SJCRH30 (cell line): ENCODE measurements at regions not wholly inside any gene's neighbourhood (a gene's known extent, or its start where the extent isn't known, plus 50 kb on each side); places are given as distances from the start of the nearest gene placed in this dataset.
A peak's percentile ranks its signal among the peaks of the same experiment; 100 is the strongest.
"Not testable (repeated sequence)": the region's sequence is repeated elsewhere in the genome, so short reads cannot be mapped to it uniquely, and the experiment has no call there.

ENCODE experiments used
- DNase-seq, 2 experiments: peaks; one replicate each; pipeline ENCODE4 v3.0.0-alpha.2; 2015 to 2020
- H3K27ac ChIP-seq: fragments of 250-450 bp; sonication (Bioruptor Pico); 2 replicates; pipeline ENCODE4 v1.5.1; 2020; ENCODE audit warnings: mild to moderate bottlenecking, moderate library complexity
- H3K27me3 ChIP-seq: fragments of 250-450 bp; sonication (Bioruptor Pico); 2 replicates; pipeline ENCODE4 v1.5.1; 2020; ENCODE audit warnings: mild to moderate bottlenecking, moderate library complexity
- H3K36me3 ChIP-seq: fragments of 250-450 bp; sonication (Bioruptor Pico); 2 replicates; pipeline ENCODE4 v1.5.1; 2020; ENCODE audit warnings: mild to moderate bottlenecking, moderate library complexity
- H3K4me1 ChIP-seq: fragments of 250-450 bp; sonication (Bioruptor Pico); 2 replicates; pipeline ENCODE4 v1.5.1; 2020; ENCODE audit warnings: mild to moderate bottlenecking, moderate library complexity
- H3K4me3 ChIP-seq: fragments of 250-450 bp; sonication (Bioruptor Pico); 2 replicates; pipeline ENCODE4 v1.5.1; 2020; ENCODE audit warnings: mild to moderate bottlenecking, moderate library complexity
- H3K9me3 ChIP-seq: fragments of 250-450 bp; sonication (Bioruptor Pico); replicated peaks from 2 replicates; pipeline ENCODE4 v1.5.1; 2020; ENCODE audit warnings: mild to moderate bottlenecking, moderate library complexity

DNA sequence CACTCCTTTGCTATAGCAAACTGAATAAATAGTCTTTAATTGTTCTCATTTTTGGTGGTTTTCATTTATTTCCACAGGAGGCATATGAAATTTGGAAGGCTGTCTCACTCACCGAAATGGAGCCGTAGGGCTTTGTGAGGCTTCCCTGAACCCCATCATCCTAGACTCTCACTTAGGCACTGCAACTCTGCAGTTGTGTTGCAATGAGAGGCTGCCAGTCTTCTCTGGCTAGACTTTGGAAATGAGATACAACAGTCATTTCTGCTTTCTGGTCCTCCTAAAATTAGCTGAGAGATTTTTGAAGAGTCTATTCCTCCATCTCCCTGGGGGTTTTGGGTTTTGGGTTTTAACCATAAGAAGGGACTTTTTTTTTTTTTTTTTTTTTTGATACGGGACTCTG, 146.5 kb downstream of the SH3BGRL start:
- H3K4me1 ChIP-seq = no peaks in the 10 kb centered on the region
- H3K27me3 ChIP-seq = no peaks in the 10 kb centered on the region
- H3K27ac ChIP-seq = no peak overlapping the region
- DNase-seq = no peak
- H3K9me3 ChIP-seq = no peaks in the 10 kb centered on the region
- H3K36me3 ChIP-seq = no peaks in the 10 kb centered on the region
- no peak overlapping the region for H3K4me3 ChIP-seq

DNA sequence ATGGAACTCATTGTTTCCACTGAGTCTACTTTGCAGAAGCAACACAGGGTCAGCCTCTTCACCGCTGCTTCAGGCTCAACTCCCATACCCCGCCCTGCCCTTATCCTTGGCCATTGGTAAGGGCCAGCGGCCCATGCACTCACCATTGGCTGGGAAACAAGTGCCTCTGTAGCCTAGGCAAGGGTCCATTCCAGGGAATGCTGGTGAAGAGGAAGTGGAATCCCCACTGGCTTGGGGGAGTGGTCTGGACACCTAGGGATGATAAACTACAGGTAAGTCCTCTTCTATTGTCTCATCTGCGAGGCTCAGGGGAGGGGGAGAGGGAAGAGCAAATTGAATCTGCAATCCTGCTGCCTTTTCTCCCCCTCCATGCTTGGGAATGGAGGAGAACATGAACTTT, 153.1 kb downstream of the SH3BGRL start:
- H3K36me3 ChIP-seq = no peaks in the 10 kb centered on the region
- H3K9me3 ChIP-seq = no peaks in the 10 kb centered on the region
- H3K4me3 ChIP-seq = no peak overlapping the region
- no peaks in the 10 kb centered on the region for H3K27me3 ChIP-seq
- DNase-seq = no peak
- H3K4me1 ChIP-seq = no peaks in the 10 kb centered on the region
- no peak overlapping the region for H3K27ac ChIP-seq

DNA sequence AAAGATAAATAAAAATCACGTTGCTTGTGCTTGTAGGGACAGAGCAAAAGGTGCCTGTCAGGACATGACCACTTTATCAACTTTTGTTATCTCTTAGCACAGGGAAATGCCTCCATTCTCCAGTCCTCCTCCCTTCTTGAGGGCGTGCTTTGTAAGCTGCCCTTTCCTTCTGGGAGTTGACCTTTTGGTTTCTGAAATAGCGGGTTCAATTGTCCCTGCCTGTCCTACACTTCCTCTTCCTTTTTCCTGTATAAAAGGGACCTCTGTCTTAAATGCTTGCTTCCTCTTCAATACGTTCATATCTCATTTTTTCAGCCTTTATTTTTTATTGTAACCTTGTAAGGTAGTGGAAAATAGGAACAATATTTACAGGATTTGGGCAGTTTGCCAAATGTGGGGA, 153.5 kb downstream of the SH3BGRL start:
- Histone ChIP-seq H3K36me3 (no peaks in the 10 kb centered on the region), H3K9me3 (no peaks in the 10 kb centered on the region), H3K27ac (no peak overlapping the region), H3K27me3 (no peaks in the 10 kb centered on the region), H3K4me3 (no peak overlapping the region), H3K4me1 (no peaks in the 10 kb centered on the region)
- DNase-seq = no peak

DNA sequence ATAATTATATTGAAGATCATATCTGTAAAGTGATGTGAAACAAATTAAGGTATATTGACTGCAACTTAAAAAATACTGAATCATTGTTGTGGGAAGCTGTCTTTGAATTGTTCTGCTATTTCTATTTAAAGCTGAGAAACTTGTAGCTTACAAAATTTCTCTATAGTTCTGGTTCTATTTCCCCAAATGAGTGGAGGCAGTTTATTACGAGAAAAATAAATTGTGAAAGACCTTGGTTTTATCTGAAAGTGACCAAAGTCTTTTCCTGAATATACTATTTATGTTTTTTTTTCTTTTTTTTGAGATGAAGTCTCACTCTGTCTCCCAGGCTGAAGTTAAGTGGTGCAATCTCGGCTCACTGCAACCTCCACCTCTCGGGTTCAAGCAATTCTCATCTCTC, 165.4 kb downstream of the SH3BGRL start:
- Histone ChIP-seq H3K27ac (no peak overlapping the region), H3K4me1 (no peaks in the 10 kb centered on the region), H3K27me3 (no peaks in the 10 kb centered on the region), H3K9me3 (no peaks in the 10 kb centered on the region), H3K4me3 (no peak overlapping the region), H3K36me3 (no peaks in the 10 kb centered on the region)
- DNase-seq = no peak

DNA sequence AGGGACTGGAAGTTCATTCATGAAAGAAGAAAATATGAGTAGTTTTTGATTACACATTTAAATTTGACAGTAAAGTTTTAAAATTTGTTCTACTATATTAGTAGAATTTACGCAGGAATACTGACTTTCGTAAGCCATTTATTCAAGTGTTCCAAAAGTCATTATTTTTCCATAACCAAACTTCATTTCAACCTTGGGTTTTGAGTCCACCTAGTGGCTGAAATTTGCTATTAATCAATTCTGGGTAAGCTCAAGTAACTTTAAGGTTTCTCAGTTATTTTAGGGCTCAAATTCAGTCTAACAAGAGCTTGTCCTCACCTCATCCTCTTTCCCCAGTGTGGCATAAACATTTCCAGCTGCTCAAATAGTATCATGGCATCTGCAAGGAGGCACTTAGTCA, 175.4 kb downstream of the SH3BGRL start:
- Histone ChIP-seq H3K27ac (no peak overlapping the region), H3K4me1 (no peaks in the 10 kb centered on the region), H3K9me3 (no peaks in the 10 kb centered on the region), H3K36me3 (no peaks in the 10 kb centered on the region), H3K27me3 (no peaks in the 10 kb centered on the region), H3K4me3 (no peak overlapping the region)
- peak in 1 of 2 experiments; percentile 40 for DNase-seq

DNA sequence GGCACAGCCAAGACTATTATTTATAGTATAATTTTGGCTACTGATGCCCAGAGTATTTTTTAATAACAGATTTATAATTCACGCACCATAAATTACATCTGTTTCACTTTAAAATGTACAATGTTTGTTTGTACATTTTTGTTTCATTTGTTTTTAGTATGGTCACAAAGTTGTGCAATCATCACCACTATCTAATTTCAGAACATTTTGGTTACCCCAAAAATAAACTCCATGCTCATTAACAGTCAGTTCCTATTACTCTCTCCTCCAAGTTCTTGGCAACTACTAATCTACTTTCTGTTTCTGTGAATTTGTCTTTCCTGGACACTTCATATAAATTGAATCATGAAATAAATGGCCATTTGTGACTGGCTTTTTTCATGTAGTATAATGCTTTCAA, 176.7 kb downstream of the SH3BGRL start:
- Histone ChIP-seq H3K9me3 (no peaks in the 10 kb centered on the region), H3K27ac (no peak overlapping the region), H3K36me3 (no peaks in the 10 kb centered on the region), H3K27me3 (no peaks in the 10 kb centered on the region), H3K4me3 (no peak overlapping the region), H3K4me1 (no peaks in the 10 kb centered on the region)
- DNase-seq = no peak

DNA sequence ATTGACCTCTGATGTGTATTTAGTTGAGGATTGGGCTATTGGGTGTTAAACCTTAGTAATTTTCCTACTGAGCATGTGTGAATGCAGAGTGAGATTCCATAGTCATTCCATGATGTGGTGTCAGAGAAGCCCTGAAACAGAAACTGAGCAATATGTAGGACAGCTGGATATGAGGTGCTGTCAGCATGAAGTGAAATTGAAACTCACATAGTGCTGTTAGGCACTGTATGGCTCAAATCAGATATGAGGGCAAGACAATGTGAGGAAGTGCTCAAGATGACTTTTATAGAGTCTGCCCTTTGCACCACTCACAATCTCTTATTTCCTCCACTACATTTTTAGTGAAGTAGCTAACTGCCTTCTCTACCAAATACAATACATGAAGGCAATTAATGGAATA, 188.3 kb downstream of the SH3BGRL start:
- no peak overlapping the region for H3K4me3 ChIP-seq
- H3K27me3 ChIP-seq = no peaks in the 10 kb centered on the region
- H3K27ac ChIP-seq = no peak overlapping the region
- no peaks in the 10 kb centered on the region for H3K9me3 ChIP-seq
- H3K4me1 ChIP-seq = no peaks in the 10 kb centered on the region
- no peak for DNase-seq
- no peaks in the 10 kb centered on the region for H3K36me3 ChIP-seq

DNA sequence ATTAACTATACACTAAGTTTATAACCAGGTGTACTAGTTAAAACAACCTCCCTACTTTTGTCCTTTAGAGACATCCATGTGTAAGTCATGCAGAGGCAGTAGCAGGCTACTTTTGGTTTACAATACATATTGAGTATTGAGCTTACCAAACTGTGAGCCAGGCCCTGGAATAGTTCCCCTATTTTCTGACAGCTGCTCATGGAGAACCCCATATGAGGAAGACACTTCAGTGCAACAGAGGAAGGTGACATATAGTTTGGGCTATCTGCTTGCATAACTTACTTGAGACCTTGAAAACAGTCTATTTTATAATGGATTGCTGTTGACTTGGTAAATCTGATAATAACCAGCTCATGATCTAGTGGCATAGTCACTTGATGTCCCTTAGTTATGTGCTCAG, 190.5 kb downstream of the SH3BGRL start:
- H3K27me3 ChIP-seq = no peaks in the 10 kb centered on the region
- DNase-seq = no peak
- H3K4me3 ChIP-seq = no peak overlapping the region
- no peak overlapping the region for H3K27ac ChIP-seq
- H3K36me3 ChIP-seq = no peaks in the 10 kb centered on the region
- no peaks in the 10 kb centered on the region for H3K9me3 ChIP-seq
- H3K4me1 ChIP-seq = no peaks in the 10 kb centered on the region

DNA sequence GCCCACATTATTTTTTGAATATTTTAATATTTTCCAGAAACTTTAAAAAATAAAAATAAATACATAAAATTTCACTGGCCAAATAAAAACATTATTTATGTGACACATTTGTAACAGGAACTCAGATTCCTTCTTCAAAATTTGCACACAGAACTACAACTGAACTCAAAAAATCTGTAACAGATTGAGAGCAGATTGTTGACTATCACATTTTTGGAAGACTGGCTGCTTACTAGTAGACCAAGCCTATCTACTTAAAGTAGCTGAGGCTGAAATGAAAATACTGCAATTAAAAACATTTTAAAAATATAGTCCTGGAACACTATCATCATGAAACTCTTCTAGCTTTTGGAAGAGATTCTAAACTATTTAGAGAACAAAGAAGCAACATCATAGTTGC, 203.9 kb downstream of the SH3BGRL start:
- no peak overlapping the region for H3K27ac ChIP-seq
- H3K4me3 ChIP-seq = no peak overlapping the region
- no peak for DNase-seq
- H3K4me1 ChIP-seq = no peaks in the 10 kb centered on the region
- H3K36me3 ChIP-seq = no peaks in the 10 kb centered on the region
- no peaks in the 10 kb centered on the region for H3K27me3 ChIP-seq
- H3K9me3 ChIP-seq = no peaks in the 10 kb centered on the region

DNA sequence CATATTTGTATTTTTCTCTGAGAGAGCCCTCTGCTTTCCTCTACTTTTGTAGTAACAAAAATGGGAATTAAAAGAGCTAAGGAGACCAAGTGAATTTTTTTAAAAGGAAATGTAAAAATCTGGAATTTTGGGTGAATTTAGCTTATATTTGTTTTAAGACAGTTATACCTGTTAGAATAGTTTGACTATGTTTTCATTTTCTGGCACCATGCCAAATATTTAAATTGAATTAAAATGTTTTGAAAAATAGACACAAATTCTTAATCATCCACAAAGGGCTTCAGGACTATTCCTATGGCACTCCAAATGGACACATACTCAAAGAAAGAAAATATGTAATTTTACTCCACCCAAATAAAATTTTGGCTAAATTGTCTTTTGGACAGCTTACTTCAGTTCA, 209.6 kb downstream of the SH3BGRL start:
- no peaks in the 10 kb centered on the region for H3K4me1 ChIP-seq
- no peaks in the 10 kb centered on the region for H3K36me3 ChIP-seq
- DNase-seq = no peak
- no peak overlapping the region for H3K4me3 ChIP-seq
- no peaks in the 10 kb centered on the region for H3K27me3 ChIP-seq
- H3K27ac ChIP-seq = no peak overlapping the region
- H3K9me3 ChIP-seq = no peaks in the 10 kb centered on the region

DNA sequence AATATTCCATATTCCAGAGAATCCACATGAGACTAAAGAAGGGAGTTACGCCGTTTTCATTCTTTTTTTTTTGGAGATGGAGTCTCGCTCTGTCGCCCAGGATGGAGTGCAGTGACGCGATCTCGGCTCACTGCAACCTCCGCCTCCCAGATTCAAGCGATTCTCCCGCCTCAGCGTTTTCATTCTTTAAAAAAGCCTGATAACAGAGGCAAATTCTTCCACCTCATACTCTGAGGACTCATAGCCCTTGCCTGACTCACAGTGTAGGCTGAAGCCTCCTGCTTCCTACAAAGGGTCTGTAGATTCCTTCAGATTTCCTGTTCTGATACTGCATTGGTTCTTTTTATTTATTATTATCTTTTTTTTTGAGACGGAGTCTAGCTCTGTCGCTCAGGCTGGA, 210.5 kb downstream of the SH3BGRL start:
- Histone ChIP-seq H3K4me1 (no peaks in the 10 kb centered on the region), H3K36me3 (no peaks in the 10 kb centered on the region), H3K27ac (no peak overlapping the region), H3K9me3 (no peaks in the 10 kb centered on the region), H3K4me3 (no peak overlapping the region), H3K27me3 (no peaks in the 10 kb centered on the region)
- DNase-seq = no peak

DNA sequence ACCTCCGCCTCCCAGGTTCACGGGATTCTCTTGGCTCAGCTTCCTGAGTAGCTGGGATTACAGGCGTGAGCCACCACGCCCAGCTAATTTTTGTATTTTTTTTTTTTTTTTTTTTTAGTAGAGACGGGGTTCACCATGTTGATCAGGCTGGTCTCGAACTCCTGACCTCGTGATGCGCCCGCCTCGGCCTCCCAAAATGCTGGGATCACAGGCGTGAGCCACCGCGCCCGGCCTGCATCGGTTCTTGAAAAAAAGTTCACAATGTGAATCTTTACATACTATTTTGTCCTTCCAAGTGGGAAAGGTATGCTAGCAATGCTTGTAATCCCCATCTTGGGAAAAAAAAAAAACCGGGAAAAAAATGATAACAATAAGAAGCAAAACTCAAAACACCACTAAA, 211.0 kb downstream of the SH3BGRL start:
- H3K36me3 ChIP-seq, H3K4me3 ChIP-seq, H3K9me3 ChIP-seq, H3K4me1 ChIP-seq, H3K27me3 ChIP-seq, DNase-seq, H3K27ac ChIP-seq: not testable (repeated sequence)

DNA sequence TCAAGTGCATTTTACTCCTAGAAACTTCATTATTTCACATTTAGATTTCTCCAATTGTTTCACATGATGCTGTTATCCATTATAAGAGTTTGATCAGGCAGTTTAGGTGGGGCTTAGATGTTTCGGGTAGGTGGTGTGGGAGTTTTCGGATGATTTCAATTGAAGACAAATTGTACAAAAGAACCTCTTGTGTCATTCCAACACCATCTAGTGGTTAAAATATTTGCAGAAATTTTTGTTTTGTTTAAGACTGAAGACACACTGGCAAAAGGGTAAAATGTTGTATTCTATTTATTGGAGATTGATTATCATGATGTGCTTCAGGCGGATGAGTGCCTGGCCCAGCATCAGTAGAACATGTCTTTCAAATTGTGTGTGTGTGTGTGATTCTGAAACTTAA, 212.7 kb downstream of the SH3BGRL start:
- Histone ChIP-seq H3K9me3 (no peaks in the 10 kb centered on the region), H3K4me1 (no peaks in the 10 kb centered on the region), H3K4me3 (no peak overlapping the region), H3K27me3 (no peaks in the 10 kb centered on the region), H3K36me3 (no peaks in the 10 kb centered on the region), H3K27ac (no peak overlapping the region)
- DNase-seq = peak in 1 of 2 experiments; percentile 1
